Endothelial cell of umbilical vein (primary cell): ENCODE measurements at regions not wholly inside any gene's neighbourhood (a gene's known extent, or its start where the extent isn't known, plus 50 kb on each side); places are given as distances from the start of the nearest gene placed in this dataset.

Experiments used
- CTCF ChIP-seq, 2 donors: IDR thresholded peaks; 1 replicate in 1 of 2; 2 replicates in 1 of 2; pipeline ENCODE4 v1.5.1; 2011; ENCODE audit warnings: low read length in 2 of 2, mild to moderate bottlenecking in 2 of 2, moderate library complexity in 2 of 2, control low read depth in 1 of 2, inconsistent platforms in 1 of 2, low read depth in 1 of 2; ENCODE audit not compliant: insufficient read depth in 1 of 2; ENCODE audit errors: extremely low read depth in 1 of 2
- EZH2 ChIP-seq: IDR thresholded peaks from 2 replicates; pipeline ENCODE4 v1.6.1; 2012; ENCODE audit warnings: borderline replicate concordance, low read depth, mild to moderate bottlenecking, moderate library complexity, low read length, inconsistent platforms; ENCODE audit not compliant: severe bottlenecking
- FOS ChIP-seq: IDR thresholded peaks from 2 replicates; pipeline ENCODE4 v1.6.1; 2011; ENCODE audit warnings: mild to moderate bottlenecking, low read length, moderate library complexity, borderline replicate concordance; ENCODE audit not compliant: insufficient read depth
- JUN ChIP-seq: IDR thresholded peaks from 2 replicates; pipeline ENCODE4 v1.6.1; 2011; ENCODE audit warnings: borderline replicate concordance, low read depth; ENCODE audit not compliant: insufficient read length, insufficient read depth
- MAX ChIP-seq: IDR thresholded peaks from 2 replicates; pipeline ENCODE4 v1.6.1; 2011; ENCODE audit not compliant: insufficient read depth, insufficient read length
- MYC ChIP-seq: IDR thresholded peaks from one replicate; pipeline ENCODE4 v1.6.1; 2011; ENCODE audit warnings: mild to moderate bottlenecking, low read depth, low read length
- POLR2A ChIP-seq: IDR thresholded peaks from 2 replicates; pipeline ENCODE4 v1.6.1; 2012; ENCODE audit warnings: low read depth, mild to moderate bottlenecking, control low read depth, low read length
- POLR2AphosphoS5 ChIP-seq: IDR thresholded peaks from 2 replicates; pipeline ENCODE4 v1.6.1; 2012; ENCODE audit warnings: low read depth, mild to moderate bottlenecking, control low read depth, low read length, moderate library complexity; ENCODE audit not compliant: insufficient read depth

DNA sequence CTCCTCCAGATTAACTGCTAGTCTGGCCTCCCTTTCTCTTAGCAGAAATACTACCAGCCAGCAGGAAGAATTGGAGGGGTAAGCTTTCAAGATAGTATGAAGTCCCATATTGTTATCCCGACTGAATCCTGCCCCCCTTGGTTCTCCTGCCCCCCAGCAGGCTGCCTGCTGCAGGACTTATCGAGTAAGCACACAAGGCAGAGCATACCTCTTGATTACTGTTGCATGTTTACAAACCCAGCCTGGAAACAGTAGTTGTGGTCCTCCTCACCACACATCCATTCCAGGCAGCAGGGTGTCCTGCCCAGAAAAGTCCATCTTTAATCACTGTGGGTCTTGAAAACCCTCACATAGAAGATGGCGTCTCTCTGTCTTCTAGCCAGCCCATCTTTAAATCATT, 66.8 kb upstream of the PPP2R3A start:
- no peak for TF ChIP-seq EZH2
- no peak for TF ChIP-seq POLR2A
- TF ChIP-seq MAX, result no peak
- TF ChIP-seq CTCF (IDR thresholded peaks at IDR 0.05; ENCODE audit: extremely low read depth in 1 of 2, insufficient read depth in 1 of 2, low read depth in 1 of 2, low read length in 2 of 2), result no peak
- no peak for TF ChIP-seq JUN
- no peak for TF ChIP-seq POLR2AphosphoS5
- no peak for TF ChIP-seq MYC
- TF ChIP-seq FOS, result no peak
